ENCODE measurements at regions not wholly inside any gene's neighbourhood (a gene's known extent, or its start where the extent isn't known, plus 50 kb on each side); places are given as distances from the start of the nearest gene placed in this dataset.
"Not testable (repeated sequence)": the region's sequence is repeated elsewhere in the genome, so short reads cannot be mapped to it uniquely, and the experiment has no call there.

GRCh38 chr9:67424881-67425280 is 432.5 kb upstream of the SPATA31A3 start:
- not testable (repeated sequence) for TF ChIP-seq CTCF (conservative IDR thresholded peaks at IDR 0.05 in 1 of 2, IDR thresholded peaks at IDR 0.05 in 1 of 2; ENCODE audit: low read depth in 1 of 2, low read length in 2 of 2); EZH2 (IDR thresholded peaks at IDR 0.05; ENCODE audit: low read length, missing control alignments)

Measured in fibroblast of lung (primary cell).